Astrocyte (in vitro differentiated cells and primary cell): ENCODE measurements at regions not wholly inside any gene's neighbourhood (a gene's known extent, or its start where the extent isn't known, plus 50 kb on each side); places are given as distances from the start of the nearest gene placed in this dataset.

Experiments
- DNase-seq: peaks from one replicate; pipeline ENCODE4 v3.0.0-alpha.2; 2010; ENCODE audit warnings: low read depth
- FAIRE-seq: peaks from 2 replicates; lab custom pipeline; 2011; peaks lifted over from hg19 to GRCh38; lab: Jason Lieb, UNC
- H2AFZ ChIP-seq: 2 replicates; pipeline ENCODE4 v1.6.0; 2012; ENCODE audit warnings: low read depth, low read length, inconsistent platforms
- H3K27ac ChIP-seq: 2 replicates; pipeline ENCODE4 v1.5.1; 2011; ENCODE audit warnings: low read depth, low read length, inconsistent platforms
- H3K27me3 ChIP-seq: 2 replicates; pipeline ENCODE4 v1.6.0; 2011; ENCODE audit warnings: low read length, inconsistent platforms; ENCODE audit not compliant: insufficient read depth
- H3K36me3 ChIP-seq: 2 replicates; pipeline ENCODE4 v1.5.1; 2011; ENCODE audit warnings: low read length, inconsistent platforms; ENCODE audit not compliant: insufficient read depth
- H3K4me1 ChIP-seq: 2 replicates; pipeline ENCODE4 v1.5.1; 2011; ENCODE audit warnings: low read length, inconsistent platforms; ENCODE audit not compliant: insufficient read depth
- H3K4me2 ChIP-seq: 2 replicates; pipeline ENCODE4 v1.6.0; 2012; ENCODE audit warnings: low read length, inconsistent platforms
- H3K4me3 ChIP-seq: 2 replicates; pipeline ENCODE4 v1.5.1; 2011; ENCODE audit warnings: low read depth, mild to moderate bottlenecking, low read length, inconsistent platforms; ENCODE audit not compliant: insufficient read depth
- H3K79me2 ChIP-seq: 2 replicates; pipeline ENCODE4 v1.6.0; 2012; ENCODE audit warnings: mild to moderate bottlenecking, low read length, inconsistent platforms; ENCODE audit not compliant: insufficient read depth
- H3K9ac ChIP-seq: 2 replicates; pipeline ENCODE4 v1.6.0; 2012; ENCODE audit warnings: mild to moderate bottlenecking, low read length, inconsistent platforms
- H3K9me3 ChIP-seq: 2 replicates; pipeline ENCODE4 v1.5.1; 2012; ENCODE audit warnings: low read depth, mild to moderate bottlenecking, low read length, inconsistent platforms; ENCODE audit not compliant: insufficient read depth
- H4K20me1 ChIP-seq: 2 replicates; pipeline ENCODE4 v1.6.0; 2012; ENCODE audit warnings: low read length, inconsistent platforms; ENCODE audit not compliant: insufficient read depth
- H3K27ac Mint-ChIP-seq: one replicate; pipeline ENCODE4 v1.8.0; 2021; ENCODE audit warnings: mild to moderate bottlenecking, mixed read lengths; ENCODE audit not compliant: unreplicated experiment
- H3K27me3 Mint-ChIP-seq: one replicate; pipeline ENCODE4 v1.8.0; 2021; ENCODE audit warnings: low read depth, mixed read lengths; ENCODE audit not compliant: unreplicated experiment
- H3K36me3 Mint-ChIP-seq: one replicate; pipeline ENCODE4 v1.8.0; 2021; ENCODE audit warnings: low read depth, mixed read lengths; ENCODE audit not compliant: unreplicated experiment
- H3K4me1 Mint-ChIP-seq: one replicate; pipeline ENCODE4 v1.8.0; 2021; ENCODE audit warnings: low read depth, mixed read lengths; ENCODE audit not compliant: unreplicated experiment
- H3K4me3 Mint-ChIP-seq: one replicate; pipeline ENCODE4 v1.8.0; 2021; ENCODE audit warnings: mild to moderate bottlenecking, moderate library complexity, mixed read lengths; ENCODE audit not compliant: unreplicated experiment
- H3K9me3 Mint-ChIP-seq: one replicate; pipeline ENCODE4 v1.8.0; 2021; ENCODE audit warnings: mild to moderate bottlenecking, mixed read lengths; ENCODE audit not compliant: unreplicated experiment
- CTCF ChIP-seq: IDR thresholded peaks from 2 replicates; pipeline ENCODE4 v1.5.1; 2011; ENCODE audit warnings: low read depth, mild to moderate bottlenecking, inconsistent platforms, low read length, moderate library complexity; ENCODE audit not compliant: insufficient read depth
- EZH2 ChIP-seq: IDR thresholded peaks from 2 replicates; pipeline ENCODE4 v1.6.1; 2012; ENCODE audit warnings: mild to moderate bottlenecking, low read length, inconsistent platforms; ENCODE audit not compliant: insufficient read depth

- DNase-seq (no peak), FAIRE-seq (no peak)
- H3K27ac Mint-ChIP-seq = no peak overlapping the region
- Histone ChIP-seq H3K4me2 (no peak overlapping the region), H3K79me2 (no peaks in the 10 kb centered on the region), H3K4me1 (no peaks in the 10 kb centered on the region), H3K27ac (no peak overlapping the region), H3K9ac (no peak overlapping the region), H4K20me1 (no peaks in the 10 kb centered on the region), H2AFZ (no peak overlapping the region), H3K27me3 (no peaks in the 10 kb centered on the region), H3K36me3 (no peaks in the 10 kb centered on the region), H3K4me3 (no peak overlapping the region), H3K9me3 (no peaks in the 10 kb centered on the region)
- H3K4me3 Mint-ChIP-seq = no peak overlapping the region
- TF ChIP-seq CTCF (no peak), EZH2 (no peak)
- no peaks in the 10 kb centered on the region for H3K36me3 Mint-ChIP-seq
- no peaks in the 10 kb centered on the region for H3K9me3 Mint-ChIP-seq
- H3K27me3 Mint-ChIP-seq = no peaks in the 10 kb centered on the region
- H3K4me1 Mint-ChIP-seq = peaks cover 12% of the 10 kb centered on the region
Observed at GRCh38 chr2:226136739-226137138, 662.9 kb downstream of the IRS1 start.

GRCh38 chr2:226135861-226136548 lies 663.6 kb downstream of the IRS1 start:
- no peak overlapping the region for H3K27ac ChIP-seq
- Mint-ChIP-seq H3K27me3 (no peaks in the 10 kb centered on the region), H3K27ac (no peak overlapping the region), H3K36me3 (no peaks in the 10 kb centered on the region), H3K9me3 (no peaks in the 10 kb centered on the region), H3K4me1 (peaks cover 12% of the 10 kb centered on the region), H3K4me3 (no peak overlapping the region)
- no peaks in the 10 kb centered on the region for H3K36me3 ChIP-seq
- no peaks in the 10 kb centered on the region for H3K27me3 ChIP-seq
- no peak overlapping the region for H3K9ac ChIP-seq
- no peak for DNase-seq
- H3K79me2 ChIP-seq = no peaks in the 10 kb centered on the region
- TF ChIP-seq EZH2 (no peak), CTCF (no peak)
- H3K4me3 ChIP-seq = no peak overlapping the region
- no peaks in the 10 kb centered on the region for H3K9me3 ChIP-seq
- H2AFZ ChIP-seq = no peak overlapping the region
- FAIRE-seq = no peak
- no peaks in the 10 kb centered on the region for H3K4me1 ChIP-seq
- no peaks in the 10 kb centered on the region for H4K20me1 ChIP-seq
- H3K4me2 ChIP-seq = no peak overlapping the region
